Activated naive CD4-positive, alpha-beta T cell treated with anti-CD3 and anti-CD28 coated beads for 36 hours (primary cell): ENCODE measurements at regions not wholly inside any gene's neighbourhood (a gene's known extent, or its start where the extent isn't known, plus 50 kb on each side); places are given as distances from the start of the nearest gene placed in this dataset.

Source experiments
- CTCF ChIA-PET: fragments of 350-600 bp; sonication (Branson Sonifier 250); formaldehyde crosslinking; loops from one replicate; lab custom pipeline; 2021; ENCODE audit warnings: antibody characterized with exemption; lab: Charles Lee
- DNase-seq: peaks from one replicate; pipeline ENCODE4 v3.0.0-alpha.2; 2020
- H3K27ac Mint-ChIP-seq: one replicate; pipeline ENCODE4 v1.8.0; 2021; ENCODE audit warnings: mild to moderate bottlenecking, mixed read lengths
- H3K27me3 Mint-ChIP-seq: one replicate; pipeline ENCODE4 v1.8.0; 2021; ENCODE audit warnings: low read depth, mixed read lengths
- H3K36me3 Mint-ChIP-seq: one replicate; pipeline ENCODE4 v1.8.0; 2021; ENCODE audit warnings: low read depth, mixed read lengths
- H3K4me1 Mint-ChIP-seq: one replicate; pipeline ENCODE4 v1.8.0; 2021; ENCODE audit warnings: low read depth, mixed read lengths
- H3K4me3 Mint-ChIP-seq: one replicate; pipeline ENCODE4 v1.8.0; 2021; ENCODE audit warnings: mild to moderate bottlenecking, moderate library complexity, mixed read lengths
- H3K9me3 Mint-ChIP-seq: one replicate; pipeline ENCODE4 v1.8.0; 2021; ENCODE audit warnings: mixed read lengths
- intact Hi-C: fragments of 100-400 bp; cut with micrococcal nuclease; formaldehyde crosslinking; loops from one replicate; pipeline ENCODE4 v1.15.1; 2023

DNA sequence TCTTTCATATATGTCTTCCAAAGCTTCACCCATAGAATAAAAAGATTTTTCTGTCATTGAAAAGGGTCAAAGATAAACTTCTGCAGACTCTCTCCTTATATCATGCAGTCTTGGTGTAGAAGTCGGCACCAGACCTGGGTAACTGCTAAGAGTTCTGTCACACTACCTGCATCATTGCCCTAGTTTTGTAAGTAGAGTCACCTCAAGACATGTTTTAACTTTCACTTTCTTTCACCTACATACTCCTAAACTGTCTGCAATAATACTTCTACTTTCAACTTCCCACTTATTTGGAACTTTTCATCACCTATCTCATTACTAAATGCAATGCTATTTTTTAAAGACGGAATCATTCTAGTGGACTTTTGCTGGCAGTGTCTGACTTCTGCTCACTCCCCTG, 475.6 kb upstream of the VRK2 start:
- H3K36me3 Mint-ChIP-seq, result no peaks in the 10 kb centered on the region
- H3K27me3 Mint-ChIP-seq, result no peaks in the 10 kb centered on the region
- DNase-seq, result no peak
- CTCF ChIA-PET, result no interaction called here
- H3K4me3 Mint-ChIP-seq, result no peak overlapping the region
- H3K27ac Mint-ChIP-seq, result no peak overlapping the region
- H3K4me1 Mint-ChIP-seq, result no peaks in the 10 kb centered on the region
- no peaks in the 10 kb centered on the region for H3K9me3 Mint-ChIP-seq
- intact Hi-C loops, result no loop called here

DNA sequence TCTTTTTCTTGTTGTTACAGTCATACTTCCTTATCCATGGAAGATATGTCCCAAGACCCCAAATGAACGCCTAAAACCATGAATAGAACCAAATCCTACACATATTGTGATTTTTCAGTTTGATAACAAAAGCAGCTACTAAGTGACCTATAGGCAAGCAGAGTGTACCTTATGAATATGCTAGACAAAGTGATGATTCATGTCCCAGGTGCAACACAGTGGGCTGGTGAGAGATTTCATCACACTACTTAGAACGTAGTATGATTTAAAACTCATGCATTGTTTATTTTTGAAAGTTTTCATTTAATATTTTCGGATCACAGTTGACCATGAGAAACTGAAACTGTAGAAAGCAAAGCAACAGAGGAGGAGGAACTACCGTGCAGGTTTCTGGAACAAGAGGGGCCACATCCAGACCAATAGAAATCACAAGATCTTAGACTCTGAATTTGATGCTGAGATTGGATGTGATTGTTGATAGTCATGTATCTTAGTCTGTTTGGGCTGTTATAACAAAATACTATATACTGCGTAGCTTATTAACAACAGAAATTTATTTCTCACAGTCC, 470.8 kb upstream of the VRK2 start:
- CTCF ChIA-PET, result no interaction called here
- Mint-ChIP-seq H3K27ac (no peak overlapping the region), H3K9me3 (peaks cover 1% of the 10 kb centered on the region), H3K4me3 (no peak overlapping the region), H3K36me3 (no peaks in the 10 kb centered on the region), H3K27me3 (no peaks in the 10 kb centered on the region), H3K4me1 (no peaks in the 10 kb centered on the region)
- intact Hi-C loops, result no loop called here
- no peak for DNase-seq

DNA sequence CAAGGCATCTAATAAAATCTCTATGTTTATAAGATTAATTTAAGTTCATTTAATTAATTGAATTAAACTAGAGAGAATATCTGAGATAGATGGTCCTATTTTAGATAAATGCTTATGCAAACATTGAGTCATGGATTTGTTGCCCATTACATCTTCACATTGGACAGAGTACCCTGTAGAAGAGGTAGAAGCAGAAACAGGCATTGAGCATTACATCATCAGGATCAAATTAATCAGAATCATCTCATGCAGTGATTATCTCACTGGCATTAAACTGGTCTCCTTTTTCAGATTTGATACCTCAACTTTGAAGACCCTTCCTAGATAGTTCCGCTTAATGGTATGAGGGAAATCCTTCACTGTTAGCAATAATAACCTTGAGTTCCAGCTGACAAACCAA, 469.6 kb upstream of the VRK2 start:
- no peak overlapping the region for H3K27ac Mint-ChIP-seq
- peaks cover 1% of the 10 kb centered on the region for H3K9me3 Mint-ChIP-seq
- CTCF ChIA-PET, result interaction anchor here (0.6 kb wide), 1 partner anchor 481 kb away, joined by 3 read pairs; no protein-coding TSS in a partner anchor
- H3K36me3 Mint-ChIP-seq, result no peaks in the 10 kb centered on the region
- H3K4me3 Mint-ChIP-seq, result no peak overlapping the region
- H3K4me1 Mint-ChIP-seq, result no peaks in the 10 kb centered on the region
- intact Hi-C loops, result no loop called here
- DNase-seq, result no peak
- H3K27me3 Mint-ChIP-seq, result no peaks in the 10 kb centered on the region

DNA sequence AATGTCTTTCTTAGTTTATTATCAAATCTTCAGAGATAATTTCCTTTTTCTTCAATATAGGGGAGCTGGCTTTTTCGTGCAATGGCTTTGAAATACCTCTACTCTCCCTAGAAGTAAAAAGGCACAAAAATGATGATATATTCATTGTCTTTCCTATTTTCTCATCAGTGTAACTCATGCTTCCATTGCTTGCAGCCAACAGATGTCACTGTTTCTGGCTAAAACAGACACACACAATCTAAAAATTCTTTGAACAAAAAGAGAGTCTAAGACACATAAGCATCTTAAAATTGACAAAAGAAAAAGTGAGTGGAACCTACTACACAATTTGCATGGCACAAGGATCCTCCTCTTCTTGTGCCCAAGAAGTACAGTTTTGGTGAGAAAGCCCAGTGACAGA, 448.7 kb upstream of the VRK2 start:
- CTCF ChIA-PET, result no interaction called here
- H3K4me1 Mint-ChIP-seq, result no peaks in the 10 kb centered on the region
- intact Hi-C loops, result no loop called here

DNA sequence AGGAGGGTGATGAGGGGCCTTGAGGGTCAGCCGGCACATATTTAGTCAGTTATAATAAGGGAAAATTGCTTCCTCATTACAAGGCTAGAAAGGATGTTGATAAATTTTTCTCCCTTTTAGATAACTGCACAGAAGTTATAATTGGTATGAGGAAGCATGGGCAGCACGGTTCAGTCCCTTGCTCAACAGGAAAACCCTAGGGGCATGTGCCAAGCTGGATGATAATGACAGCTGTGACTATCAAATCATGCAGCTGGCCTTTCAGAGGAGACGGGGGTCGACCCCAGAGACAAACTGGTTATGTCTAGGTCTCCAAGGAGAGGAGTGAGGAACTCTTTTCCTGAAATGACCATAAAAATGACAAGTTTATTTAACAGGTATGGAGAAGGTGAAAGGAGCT, 448.1 kb upstream of the VRK2 start:
- CTCF ChIA-PET, result no interaction called here
- no peak overlapping the region for H3K4me3 Mint-ChIP-seq
- no peak overlapping the region for H3K27ac Mint-ChIP-seq
- H3K4me1 Mint-ChIP-seq, result no peaks in the 10 kb centered on the region
- no peaks in the 10 kb centered on the region for H3K27me3 Mint-ChIP-seq
- no peaks in the 10 kb centered on the region for H3K36me3 Mint-ChIP-seq
- intact Hi-C loops, result no loop called here
- no peak for DNase-seq
- H3K9me3 Mint-ChIP-seq, result peaks cover 5% of the 10 kb centered on the region

More for the DNA sequence above, 448.7 kb upstream of the VRK2 start:
- DNase-seq, result no peak
- Mint-ChIP-seq H3K27me3 (no peaks in the 10 kb centered on the region), H3K9me3 (peaks cover 5% of the 10 kb centered on the region), H3K36me3 (no peaks in the 10 kb centered on the region), H3K27ac (no peak overlapping the region), H3K4me3 (no peak overlapping the region)

DNA sequence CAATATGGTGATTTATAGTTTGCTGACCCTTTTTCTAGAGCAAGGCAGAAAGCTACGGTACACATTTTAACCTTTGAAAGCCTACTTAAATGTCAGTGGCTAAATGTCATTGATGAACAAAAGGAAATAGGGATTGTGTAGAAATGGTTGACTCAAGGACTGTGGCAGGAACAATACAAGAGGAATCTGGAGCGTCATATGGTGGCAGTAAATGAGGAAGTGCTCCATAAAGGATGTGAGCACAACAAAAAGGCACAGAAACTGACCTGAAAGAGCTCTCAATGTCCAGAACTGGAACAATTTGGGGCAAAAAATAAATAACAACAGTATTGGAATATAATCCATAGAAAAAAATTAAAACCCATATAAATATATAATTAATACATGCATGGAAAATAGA, 443.9 kb upstream of the VRK2 start:
- DNase-seq, result no peak
- Mint-ChIP-seq H3K9me3 (peaks cover 10% of the 10 kb centered on the region), H3K27ac (no peak overlapping the region), H3K4me1 (no peaks in the 10 kb centered on the region), H3K36me3 (no peaks in the 10 kb centered on the region), H3K27me3 (no peaks in the 10 kb centered on the region), H3K4me3 (no peak overlapping the region)
- CTCF ChIA-PET, result no interaction called here
- intact Hi-C loops, result no loop called here

DNA sequence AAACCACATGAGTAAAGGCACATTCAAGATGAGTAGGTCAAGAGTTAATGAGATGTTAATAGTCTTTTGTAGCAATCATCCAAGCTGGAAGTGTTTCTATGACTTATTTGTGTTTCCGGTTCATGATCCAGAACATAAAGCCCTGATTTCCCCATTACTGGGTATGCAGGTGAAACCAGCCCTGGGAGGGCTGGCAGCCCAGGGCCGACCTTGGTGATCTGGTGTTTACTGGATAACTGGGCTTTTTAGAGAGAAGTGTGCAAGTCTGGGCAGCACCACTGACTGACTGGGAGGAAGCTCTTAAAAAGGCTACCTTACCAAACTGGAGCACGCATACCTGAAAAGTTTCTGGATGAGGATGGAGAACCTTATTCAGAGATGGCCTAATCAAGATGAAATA, 431.6 kb upstream of the VRK2 start:
- peaks cover 10% of the 10 kb centered on the region for H3K9me3 Mint-ChIP-seq
- H3K4me3 Mint-ChIP-seq, result no peak overlapping the region
- H3K27me3 Mint-ChIP-seq, result no peaks in the 10 kb centered on the region
- intact Hi-C loops, result no loop called here
- no peak overlapping the region for H3K27ac Mint-ChIP-seq
- H3K4me1 Mint-ChIP-seq, result no peaks in the 10 kb centered on the region
- DNase-seq, result no peak
- CTCF ChIA-PET, result no interaction called here
- no peaks in the 10 kb centered on the region for H3K36me3 Mint-ChIP-seq

DNA sequence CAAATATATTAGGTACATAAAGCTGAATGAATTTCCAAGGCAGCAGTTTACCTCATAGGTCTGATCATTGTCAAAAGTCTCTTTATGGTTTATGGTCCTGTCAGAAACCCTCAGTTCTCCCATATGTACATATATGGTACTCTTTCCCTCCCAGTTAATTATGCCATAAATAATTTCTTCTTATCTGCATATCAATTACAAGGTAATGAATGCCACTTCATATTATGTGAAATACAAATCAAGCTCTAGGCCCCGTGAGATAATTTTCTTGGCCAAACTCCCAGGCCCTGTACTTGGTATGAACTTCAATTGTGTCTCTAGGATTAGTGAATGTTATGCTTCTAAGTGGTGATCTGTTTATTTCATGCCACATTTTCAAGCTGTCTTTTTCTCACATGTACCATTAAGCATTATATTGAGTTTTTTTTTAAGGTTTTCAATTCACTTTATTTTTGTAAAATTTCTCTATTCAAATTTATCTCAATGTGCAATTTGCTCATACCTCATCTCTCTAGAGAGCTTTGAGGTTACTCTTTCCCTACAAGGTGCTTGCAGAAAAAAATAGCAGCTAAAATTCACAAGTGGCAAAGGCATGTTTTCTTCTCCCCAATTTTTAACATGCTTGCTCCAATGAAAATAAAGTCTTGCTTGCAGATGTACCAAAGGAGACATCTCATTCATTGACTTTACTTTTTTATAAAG, 430.6 kb upstream of the VRK2 start:
- DNase-seq, result no peak

DNA sequence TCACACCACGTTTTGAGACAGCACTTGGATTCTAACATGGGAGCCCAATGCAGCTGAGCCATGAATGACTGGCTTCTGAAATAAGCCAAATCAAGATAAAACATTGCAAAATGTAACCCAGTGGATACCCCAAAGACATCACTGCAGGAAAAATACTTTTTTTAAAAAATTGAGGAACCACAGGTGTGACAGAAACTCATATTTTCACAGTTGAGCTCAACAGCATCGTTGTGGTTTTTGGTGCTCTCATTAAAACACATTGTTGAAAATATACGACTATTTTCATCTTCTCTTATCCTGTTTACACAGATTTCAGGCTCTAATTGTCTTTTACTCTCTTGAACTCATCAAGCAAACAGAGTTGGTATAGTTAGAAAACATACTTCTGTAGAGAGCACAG, 429.3 kb upstream of the VRK2 start:
- H3K27me3 Mint-ChIP-seq, result no peaks in the 10 kb centered on the region
- H3K9me3 Mint-ChIP-seq, result peaks cover 3% of the 10 kb centered on the region

More for the DNA sequence above, 430.6 kb upstream of the VRK2 start:
- H3K9me3 Mint-ChIP-seq, result peaks cover 6% of the 10 kb centered on the region
- H3K27ac Mint-ChIP-seq, result no peak overlapping the region
- H3K27me3 Mint-ChIP-seq, result no peaks in the 10 kb centered on the region
- no peak overlapping the region for H3K4me3 Mint-ChIP-seq
- no peaks in the 10 kb centered on the region for H3K36me3 Mint-ChIP-seq
- intact Hi-C loops, result no loop called here
- CTCF ChIA-PET, result no interaction called here
- H3K4me1 Mint-ChIP-seq, result no peaks in the 10 kb centered on the region

DNA sequence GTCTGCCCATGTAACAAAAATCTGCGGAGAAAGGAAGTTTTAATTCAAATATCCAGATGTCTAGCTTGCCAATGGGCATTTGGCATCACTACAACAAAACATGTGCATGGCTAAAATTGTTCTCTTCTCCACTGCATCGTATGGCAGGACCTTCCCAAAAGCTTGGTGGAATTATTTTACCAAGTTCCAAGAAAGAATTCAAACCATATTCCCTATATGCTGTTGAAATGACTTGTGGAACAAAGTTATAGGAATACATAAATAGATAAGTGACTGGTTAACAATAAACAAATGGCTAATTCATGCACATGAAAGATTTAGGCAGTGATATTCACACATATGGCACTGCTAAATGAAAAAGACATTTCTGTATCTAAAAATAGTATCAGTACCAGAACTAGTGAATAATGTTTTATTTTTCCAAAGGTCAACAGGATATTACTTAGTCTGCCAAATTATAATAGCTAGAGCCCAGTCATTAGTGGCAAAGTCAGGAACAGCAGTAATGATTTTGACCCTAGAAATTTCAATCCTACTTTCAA, 425.4 kb upstream of the VRK2 start:
- H3K4me1 Mint-ChIP-seq, result no peaks in the 10 kb centered on the region
- no peaks in the 10 kb centered on the region for H3K27me3 Mint-ChIP-seq
- no peak for DNase-seq
- no peaks in the 10 kb centered on the region for H3K36me3 Mint-ChIP-seq
- no peak overlapping the region for H3K27ac Mint-ChIP-seq
- H3K9me3 Mint-ChIP-seq, result peaks cover 5% of the 10 kb centered on the region
- CTCF ChIA-PET, result no interaction called here
- no peak overlapping the region for H3K4me3 Mint-ChIP-seq
- intact Hi-C loops, result no loop called here

More for the DNA sequence above, 429.3 kb upstream of the VRK2 start:
- no peaks in the 10 kb centered on the region for H3K4me1 Mint-ChIP-seq
- intact Hi-C loops, result no loop called here
- H3K4me3 Mint-ChIP-seq, result no peak overlapping the region
- DNase-seq, result no peak
- no peak overlapping the region for H3K27ac Mint-ChIP-seq
- CTCF ChIA-PET, result no interaction called here
- no peaks in the 10 kb centered on the region for H3K36me3 Mint-ChIP-seq

DNA sequence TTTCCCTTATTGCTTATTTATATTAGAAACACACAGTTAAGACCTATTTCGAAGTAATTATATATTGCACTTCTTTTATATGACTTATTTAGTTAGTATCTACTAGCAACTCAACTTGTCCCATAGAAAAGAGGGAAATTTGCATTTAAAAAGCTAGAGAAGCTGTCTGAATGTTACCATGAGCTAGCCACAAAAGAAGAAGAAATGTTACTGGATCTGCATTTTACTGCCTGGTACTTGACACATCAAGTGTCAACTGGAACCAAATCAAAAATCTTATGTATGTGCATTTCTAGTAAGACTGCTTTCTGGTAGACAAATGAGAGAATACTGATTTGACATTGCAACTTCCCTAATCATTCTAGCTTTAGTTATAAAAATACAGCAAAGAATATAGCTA, 424.6 kb upstream of the VRK2 start:
- H3K27ac Mint-ChIP-seq, result no peak overlapping the region
- intact Hi-C loops, result no loop called here
- no peak for DNase-seq
- H3K27me3 Mint-ChIP-seq, result no peaks in the 10 kb centered on the region
- H3K36me3 Mint-ChIP-seq, result no peaks in the 10 kb centered on the region
- H3K4me3 Mint-ChIP-seq, result no peak overlapping the region
- H3K9me3 Mint-ChIP-seq, result peaks cover 5% of the 10 kb centered on the region
- no peaks in the 10 kb centered on the region for H3K4me1 Mint-ChIP-seq
- CTCF ChIA-PET, result no interaction called here

DNA sequence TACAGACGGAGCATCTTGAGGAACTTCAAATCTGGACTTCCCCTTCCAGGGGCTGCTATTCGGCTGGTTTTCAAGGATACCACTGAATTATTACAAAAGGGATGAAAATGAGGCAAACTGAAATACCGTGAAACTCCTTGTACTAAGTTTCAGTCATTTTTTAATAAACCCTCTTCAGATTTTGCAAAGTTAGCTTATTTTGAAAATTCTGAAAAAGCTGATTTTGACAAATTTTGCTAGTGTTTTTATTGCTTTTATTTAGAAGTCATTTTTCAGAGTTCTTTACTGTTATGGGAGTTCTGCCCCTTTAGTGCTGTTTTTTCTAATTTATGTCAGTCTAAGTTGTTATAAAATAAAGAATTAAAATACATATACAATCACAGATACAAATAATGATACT, 390.4 kb upstream of the VRK2 start:
- Mint-ChIP-seq H3K27me3 (no peaks in the 10 kb centered on the region), H3K9me3 (peaks cover 18% of the 10 kb centered on the region), H3K4me1 (no peaks in the 10 kb centered on the region), H3K36me3 (no peaks in the 10 kb centered on the region), H3K27ac (no peak overlapping the region), H3K4me3 (no peak overlapping the region)
- CTCF ChIA-PET, result no interaction called here
- intact Hi-C loops, result no loop called here
- DNase-seq, result no peak

DNA sequence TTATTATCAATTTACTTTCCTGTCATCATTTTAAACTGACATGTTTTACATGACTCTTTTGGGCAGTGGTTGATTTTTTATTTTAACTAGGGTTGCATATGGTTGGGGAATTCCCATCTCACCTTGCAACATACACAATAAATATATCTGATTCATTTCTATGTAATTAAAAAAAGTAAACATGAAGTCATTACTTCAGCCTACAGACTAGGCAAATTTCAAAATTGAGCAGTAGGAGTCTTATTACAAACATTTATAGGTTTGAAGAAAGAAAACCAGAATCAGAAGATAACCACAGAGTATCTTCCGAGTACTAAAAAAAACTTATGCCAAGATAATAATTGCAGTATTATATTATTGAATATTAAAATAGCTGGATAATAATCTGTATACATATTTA, 377.0 kb upstream of the VRK2 start:
- Mint-ChIP-seq H3K4me3 (no peak overlapping the region), H3K27me3 (no peaks in the 10 kb centered on the region), H3K36me3 (no peaks in the 10 kb centered on the region), H3K4me1 (no peaks in the 10 kb centered on the region), H3K9me3 (no peaks in the 10 kb centered on the region), H3K27ac (no peak overlapping the region)
- intact Hi-C loops, result no loop called here
- no peak for DNase-seq
- CTCF ChIA-PET, result no interaction called here
